ENCODE measurements at regions not wholly inside any gene's neighbourhood (a gene's known extent, or its start where the extent isn't known, plus 50 kb on each side); places are given as distances from the start of the nearest gene placed in this dataset.
A peak's percentile ranks its signal among the peaks of the same experiment; 100 is the strongest.
"Not testable (repeated sequence)": the region's sequence is repeated elsewhere in the genome, so short reads cannot be mapped to it uniquely, and the experiment has no call there.

DNA sequence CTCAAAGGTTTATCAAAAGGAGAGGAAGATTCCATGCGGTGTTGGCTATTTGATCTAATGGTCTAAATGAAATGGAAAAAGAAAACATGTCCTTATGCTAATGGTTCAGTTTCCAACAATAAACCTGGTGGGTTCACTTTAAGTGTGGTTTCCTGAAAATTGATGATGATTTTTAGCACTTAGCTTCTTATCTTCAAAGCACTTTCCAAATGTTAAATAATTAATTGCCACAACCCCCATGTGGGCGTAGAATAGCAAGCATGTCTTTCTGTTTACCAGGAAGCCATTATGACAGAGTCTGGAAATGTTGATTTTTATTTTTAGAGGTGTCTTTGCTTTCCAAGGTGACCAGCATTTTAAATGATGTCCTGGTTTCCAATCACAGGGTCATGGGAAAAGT lies 134.8 kb upstream of the SLC4A4 start:
- DNase-seq (ENCODE audit: low read depth in 2 of 3, low spot score in 2 of 3): no peak

DNA sequence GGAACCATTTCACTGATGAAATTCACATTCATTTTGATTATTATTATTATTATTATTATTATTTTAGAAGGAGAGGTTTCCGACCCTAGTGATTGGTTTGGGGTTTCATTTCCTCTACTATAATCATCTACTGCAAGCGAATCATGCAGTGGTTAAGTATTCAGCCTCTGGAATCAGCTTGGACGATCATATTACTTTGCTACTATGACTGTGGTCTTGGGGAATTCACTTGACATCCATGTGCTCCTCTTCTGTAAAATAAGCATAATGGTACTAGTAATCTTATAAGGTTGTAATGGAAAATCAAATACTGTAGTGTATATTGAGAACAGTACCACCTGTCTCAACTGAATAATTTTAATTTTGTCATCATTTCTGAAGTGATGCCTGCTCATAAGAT lies 132.1 kb upstream of the SLC4A4 start:
- DNase-seq (ENCODE audit: low read depth in 2 of 3, low spot score in 2 of 3): no peak

DNA sequence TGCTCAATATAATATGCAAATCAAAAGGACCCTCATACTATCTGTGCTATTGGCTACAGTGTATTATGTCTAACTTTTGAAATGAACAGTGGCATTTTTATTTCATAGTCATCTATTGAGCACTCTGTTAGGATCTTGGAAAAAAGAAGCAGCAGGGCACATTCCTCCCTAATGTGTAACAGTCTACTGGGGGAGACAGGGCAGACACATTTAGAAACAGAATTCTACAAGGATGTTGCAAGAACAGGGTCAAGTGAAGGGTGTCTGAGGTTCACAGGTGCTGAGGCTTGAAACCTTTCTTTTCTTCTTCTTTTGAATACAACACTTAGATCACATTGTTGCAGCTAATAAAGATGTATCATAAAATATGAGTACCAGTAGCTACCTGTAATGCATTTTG lies 129.7 kb upstream of the SLC4A4 start:
- no peak for DNase-seq (ENCODE audit: low read depth in 2 of 3, low spot score in 2 of 3)

DNA sequence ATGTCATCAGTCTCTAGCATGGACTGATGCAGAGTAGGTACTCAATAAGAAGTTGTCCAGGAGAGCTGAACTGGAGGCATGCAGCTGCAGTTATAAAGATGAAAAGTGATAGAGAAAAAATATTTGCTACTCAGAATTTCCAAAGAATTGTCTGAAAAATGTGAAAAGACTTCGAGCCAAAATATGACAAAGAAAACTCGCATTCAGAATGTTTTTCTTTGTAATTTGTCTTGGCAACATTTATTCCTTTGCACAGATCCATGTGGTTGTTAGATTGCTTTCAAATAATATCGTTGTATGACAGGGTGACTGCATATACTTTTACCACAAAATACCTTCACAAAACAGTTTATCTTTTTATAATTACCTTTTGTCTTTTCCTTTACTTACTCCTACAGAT lies 128.0 kb upstream of the SLC4A4 start:
- no peak for DNase-seq (ENCODE audit: low read depth in 2 of 3, low spot score in 2 of 3)

DNA sequence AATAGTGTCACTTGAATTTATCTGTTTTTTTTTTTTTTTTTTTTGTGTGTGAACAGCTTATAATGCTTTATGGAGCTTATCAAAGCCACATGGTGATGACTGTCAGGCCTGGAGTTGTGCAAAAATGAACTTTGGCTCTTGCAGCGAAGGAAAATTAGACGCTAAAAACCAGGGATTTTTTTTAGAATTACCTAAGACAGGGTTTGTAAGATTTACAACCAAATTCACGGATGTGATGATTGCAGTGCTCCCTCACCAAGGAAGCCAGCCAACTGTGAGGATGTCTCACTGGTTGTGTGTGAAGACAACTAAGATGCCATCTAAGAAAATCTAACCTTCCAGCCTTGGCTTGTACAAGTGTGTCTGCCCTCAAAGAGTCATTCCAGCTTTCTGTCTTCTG lies 127.1 kb upstream of the SLC4A4 start:
- DNase-seq (ENCODE audit: low read depth in 2 of 3, low spot score in 2 of 3): no peak

DNA sequence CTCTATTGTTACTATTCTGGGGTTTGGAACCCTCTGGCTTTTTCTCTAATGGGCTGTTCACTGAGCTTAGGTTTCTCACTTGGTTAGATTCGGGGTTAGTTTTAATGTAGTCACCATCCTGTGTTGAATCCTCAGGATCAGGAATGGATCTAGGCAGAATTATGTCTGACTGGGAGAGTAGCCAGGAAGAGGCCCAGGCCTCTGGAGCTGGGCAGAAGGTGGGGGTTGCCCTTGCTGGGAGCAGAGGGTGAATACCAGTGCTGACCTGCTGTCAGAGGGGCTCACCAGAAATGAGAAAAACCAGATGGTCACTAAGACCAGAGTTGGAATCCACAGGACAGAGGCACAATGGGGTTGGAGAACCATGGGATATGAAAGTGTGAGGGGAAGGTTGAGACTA lies 126.6 kb upstream of the SLC4A4 start:
- no peak for DNase-seq (ENCODE audit: low read depth in 2 of 3, low spot score in 2 of 3)

DNA sequence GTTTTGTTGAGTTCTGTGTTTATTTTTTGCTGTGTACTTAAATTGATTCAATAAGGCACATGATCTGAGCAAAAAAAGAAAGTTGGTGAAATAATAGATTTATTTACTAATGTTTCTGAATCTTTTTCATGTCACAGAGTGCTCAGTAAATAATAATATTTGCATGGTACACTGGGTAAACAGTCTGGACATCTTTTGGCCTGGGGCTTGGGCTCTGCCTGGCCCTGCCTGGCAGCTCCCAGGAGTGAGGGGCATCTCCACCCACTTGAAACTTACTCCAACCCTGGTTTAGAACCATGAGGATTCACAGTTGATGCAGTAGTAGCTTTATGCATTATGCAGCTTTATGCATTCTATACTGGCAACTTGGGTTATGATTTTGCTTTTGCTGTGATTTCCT lies 124.2 kb upstream of the SLC4A4 start:
- DNase-seq (ENCODE audit: low read depth in 2 of 3, low spot score in 2 of 3): no peak

DNA sequence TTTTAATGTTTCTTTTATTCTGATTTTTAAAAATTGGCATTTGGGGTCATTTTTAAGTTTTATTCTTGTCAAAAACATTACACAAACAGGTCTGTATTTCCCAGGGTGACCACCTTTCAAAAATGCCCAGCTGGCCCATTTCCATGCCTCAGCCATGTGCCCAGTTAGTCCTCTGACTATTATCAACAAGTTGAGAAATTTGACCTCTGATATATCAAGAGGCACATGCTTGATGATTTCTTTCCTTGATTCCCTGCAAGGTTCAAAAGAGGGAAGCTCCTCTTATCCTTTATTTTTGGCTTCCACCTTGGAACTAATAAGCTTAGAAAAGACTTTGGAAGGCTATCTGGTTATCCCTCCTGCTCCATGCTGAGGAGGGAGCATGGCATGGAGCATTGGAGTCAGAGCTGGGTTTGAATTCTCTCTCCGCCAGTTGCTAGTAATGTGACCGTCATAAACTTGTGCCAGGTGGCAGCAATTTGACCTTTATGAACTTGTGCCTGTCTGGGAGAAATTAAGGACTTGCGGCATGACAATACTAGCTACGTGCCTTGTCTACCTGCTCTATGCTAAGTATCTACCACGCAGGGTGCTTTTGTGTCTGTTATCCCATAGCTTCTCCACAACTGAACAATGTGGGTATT lies 122.4 kb upstream of the SLC4A4 start:
- no peak for DNase-seq (ENCODE audit: low read depth in 2 of 3, low spot score in 2 of 3)

DNA sequence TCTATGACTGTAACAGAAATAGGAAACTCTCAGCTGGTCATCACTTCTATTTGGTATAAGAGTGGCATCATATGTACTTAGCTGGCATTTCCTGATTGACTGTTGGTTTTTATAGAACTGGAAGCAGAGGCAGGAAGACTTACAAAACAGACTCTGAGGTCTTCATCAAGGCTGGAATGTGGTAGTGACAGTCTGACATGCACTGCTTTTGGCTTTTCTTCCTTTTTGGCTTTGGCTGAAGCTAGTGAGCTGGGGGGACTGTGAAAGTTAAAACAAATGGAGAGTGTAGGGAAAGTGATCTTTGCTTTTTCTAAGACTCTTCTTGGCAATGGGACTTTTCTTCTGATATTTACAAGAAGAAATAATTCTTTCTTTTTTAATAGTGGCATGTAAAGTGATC lies 121.1 kb upstream of the SLC4A4 start:
- no peak for DNase-seq (ENCODE audit: low read depth in 2 of 3, low spot score in 2 of 3)

DNA sequence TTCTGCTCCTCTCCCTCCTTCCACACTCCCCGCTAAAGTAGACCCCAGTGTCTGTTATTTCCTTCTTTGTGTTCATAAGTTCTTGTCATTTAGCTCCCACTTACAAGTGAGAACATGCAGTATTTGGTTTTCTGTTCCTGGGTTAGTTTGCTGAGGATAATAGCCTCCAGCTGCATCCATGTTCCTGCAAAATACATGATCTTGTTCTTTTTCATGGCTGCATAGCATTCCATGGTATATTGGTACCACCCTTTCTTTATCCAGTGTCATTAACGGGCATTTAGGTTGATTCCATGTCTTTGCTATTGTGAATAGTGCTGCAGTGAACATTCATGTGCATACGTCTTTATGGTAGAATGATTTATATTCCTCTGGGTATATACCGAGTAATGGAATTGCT lies 118.0 kb upstream of the SLC4A4 start:
- DNase-seq (ENCODE audit: low read depth in 2 of 3, low spot score in 2 of 3): not testable (repeated sequence)

DNA sequence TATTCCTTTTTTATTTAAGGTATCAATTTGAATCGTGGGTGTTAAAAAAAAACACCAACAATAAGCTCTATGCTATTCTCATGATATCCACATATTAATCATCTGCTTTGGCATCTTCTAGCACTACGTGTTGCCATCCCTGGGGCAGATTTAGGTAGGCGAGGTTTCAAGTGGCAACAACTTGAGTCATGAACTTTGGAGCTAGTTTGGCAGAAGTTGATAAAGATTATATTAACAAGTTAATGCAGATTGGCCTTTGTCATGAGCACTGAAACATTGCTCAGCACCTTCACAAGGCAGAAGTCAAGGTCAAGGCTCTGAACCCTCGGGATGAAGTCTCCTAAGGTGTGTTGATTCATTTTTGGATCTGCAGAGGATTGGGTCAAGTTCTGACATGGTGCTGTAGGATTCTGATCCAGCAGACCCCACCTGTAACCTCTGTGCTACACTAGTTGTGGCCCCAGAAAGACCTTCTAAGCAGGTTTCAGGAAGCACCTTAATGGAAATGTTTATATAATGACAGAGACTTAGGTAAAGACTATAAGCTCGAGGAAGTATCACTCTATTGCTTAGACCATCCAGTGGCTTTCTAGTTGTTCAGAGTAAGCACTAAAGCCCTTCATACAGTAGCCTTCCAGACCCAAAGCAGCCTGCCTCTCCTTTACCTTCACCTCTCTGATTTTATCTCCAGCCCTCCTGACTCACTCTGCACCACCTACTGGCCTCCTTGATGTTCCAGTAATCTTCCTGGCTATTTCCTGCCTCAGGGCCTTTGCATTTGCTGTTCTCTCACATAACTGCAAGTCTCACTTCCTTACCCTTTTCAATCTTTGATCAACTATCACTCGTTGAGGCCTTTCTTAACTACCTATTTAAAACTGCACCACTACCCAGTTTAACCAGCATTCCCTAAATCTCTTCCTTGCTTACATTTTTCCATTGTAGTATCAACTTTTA lies 117.0 kb upstream of the SLC4A4 start:
- no peak for DNase-seq (ENCODE audit: low read depth in 2 of 3, low spot score in 2 of 3)

DNA sequence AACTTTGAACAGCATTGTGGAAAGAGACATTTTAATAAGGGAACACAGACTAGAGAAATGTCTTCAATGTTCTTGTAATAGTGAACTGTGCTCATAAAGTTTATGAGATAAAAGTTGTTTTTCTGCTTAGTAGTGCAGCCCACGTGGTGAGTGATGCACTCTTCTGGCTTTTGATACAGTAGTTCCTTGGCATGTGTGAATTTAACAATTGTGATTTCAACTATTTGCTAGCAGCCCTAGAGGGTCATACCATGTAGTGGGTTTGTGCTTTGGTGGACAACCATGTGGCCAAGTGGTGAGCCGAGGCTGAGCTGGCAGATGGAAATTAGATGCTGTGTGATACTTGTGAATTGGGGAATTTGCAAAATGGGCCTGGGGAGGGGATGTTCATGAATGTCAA lies 116.2 kb upstream of the SLC4A4 start:
- DNase-seq (ENCODE audit: low read depth in 2 of 3, low spot score in 2 of 3): no peak

DNA sequence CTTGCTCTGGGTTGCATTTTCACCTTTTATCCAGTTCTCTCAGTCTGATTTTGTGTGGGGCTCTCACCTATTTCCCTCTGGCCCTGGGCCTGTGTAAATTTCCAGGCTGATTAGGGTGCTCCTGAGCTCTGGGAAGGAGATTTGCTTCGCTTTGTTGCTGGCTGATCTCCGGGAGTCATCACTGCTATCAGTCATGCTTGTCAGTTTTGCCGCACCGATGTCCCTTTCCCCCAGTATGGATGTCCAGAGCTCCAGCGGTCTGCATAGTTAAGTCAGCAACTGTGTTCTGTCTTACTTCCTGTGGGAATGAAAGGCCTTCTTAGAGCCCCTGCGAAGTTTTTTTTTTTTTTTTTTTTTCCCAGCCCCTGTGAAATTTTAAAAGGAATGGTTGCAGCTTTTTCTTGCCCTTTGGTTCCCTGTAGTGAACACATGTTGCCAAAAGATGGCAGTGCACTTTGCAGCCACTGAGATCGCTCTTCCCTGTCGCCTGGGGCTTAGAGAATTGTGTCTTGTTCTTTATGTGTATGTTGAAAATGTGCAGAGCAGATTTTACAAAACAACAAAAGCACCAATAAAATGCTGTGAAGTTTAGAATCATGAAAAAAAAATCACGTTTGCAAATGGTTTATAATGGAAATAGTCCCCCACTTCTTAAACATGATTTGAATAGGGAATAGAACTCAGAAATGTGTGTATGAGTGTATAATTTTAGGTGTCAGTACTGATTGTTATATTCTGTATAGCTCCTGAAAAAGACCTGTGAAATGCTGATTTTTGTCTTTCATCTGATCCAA lies 109.1 kb upstream of the SLC4A4 start:
- DNase-seq (ENCODE audit: low read depth in 2 of 3, low spot score in 2 of 3): peak in 2 of 3 donors; percentile 12 to 42

DNA sequence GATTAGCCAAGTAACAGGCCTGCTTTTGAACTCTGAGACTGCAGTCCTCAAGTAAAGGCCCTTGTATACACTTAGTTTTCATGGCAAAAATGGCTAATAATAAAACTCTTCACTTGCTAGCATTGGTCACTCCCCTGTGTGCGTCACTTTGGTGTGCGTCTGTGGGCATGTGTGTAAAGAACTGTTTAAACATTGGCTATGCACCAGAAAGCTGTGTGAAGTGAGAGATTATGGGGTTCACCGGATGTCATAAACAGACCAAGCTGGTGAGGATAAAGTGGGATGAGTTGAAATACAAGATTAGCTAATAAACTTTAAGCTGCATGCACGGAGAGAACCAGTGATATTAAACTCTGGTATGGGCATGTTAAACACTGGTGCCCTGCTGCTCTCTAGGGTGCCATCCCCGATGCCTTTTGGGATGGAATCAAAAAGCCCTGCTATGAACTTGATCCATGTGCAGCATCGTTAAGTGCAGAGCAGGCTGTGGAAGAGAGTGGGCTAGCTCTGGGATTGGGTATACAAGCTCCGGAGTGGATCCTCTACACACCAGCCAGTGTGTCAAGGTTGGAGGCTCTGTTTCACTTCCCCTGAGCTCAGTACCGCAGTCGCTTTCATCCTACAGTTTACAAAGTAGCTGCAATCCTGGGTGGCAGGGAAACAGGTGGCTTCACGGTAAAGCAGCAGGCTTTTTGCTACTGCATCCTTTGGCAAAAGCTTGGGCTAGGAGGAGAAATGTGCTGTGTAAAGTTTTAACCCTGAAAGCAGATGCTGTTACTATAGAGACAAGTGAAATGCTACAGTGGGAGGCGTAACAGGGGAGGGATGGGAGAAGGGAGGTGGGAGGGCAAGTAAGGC lies 108.3 kb upstream of the SLC4A4 start:
- DNase-seq (ENCODE audit: low read depth in 2 of 3, low spot score in 2 of 3): no peak

DNA sequence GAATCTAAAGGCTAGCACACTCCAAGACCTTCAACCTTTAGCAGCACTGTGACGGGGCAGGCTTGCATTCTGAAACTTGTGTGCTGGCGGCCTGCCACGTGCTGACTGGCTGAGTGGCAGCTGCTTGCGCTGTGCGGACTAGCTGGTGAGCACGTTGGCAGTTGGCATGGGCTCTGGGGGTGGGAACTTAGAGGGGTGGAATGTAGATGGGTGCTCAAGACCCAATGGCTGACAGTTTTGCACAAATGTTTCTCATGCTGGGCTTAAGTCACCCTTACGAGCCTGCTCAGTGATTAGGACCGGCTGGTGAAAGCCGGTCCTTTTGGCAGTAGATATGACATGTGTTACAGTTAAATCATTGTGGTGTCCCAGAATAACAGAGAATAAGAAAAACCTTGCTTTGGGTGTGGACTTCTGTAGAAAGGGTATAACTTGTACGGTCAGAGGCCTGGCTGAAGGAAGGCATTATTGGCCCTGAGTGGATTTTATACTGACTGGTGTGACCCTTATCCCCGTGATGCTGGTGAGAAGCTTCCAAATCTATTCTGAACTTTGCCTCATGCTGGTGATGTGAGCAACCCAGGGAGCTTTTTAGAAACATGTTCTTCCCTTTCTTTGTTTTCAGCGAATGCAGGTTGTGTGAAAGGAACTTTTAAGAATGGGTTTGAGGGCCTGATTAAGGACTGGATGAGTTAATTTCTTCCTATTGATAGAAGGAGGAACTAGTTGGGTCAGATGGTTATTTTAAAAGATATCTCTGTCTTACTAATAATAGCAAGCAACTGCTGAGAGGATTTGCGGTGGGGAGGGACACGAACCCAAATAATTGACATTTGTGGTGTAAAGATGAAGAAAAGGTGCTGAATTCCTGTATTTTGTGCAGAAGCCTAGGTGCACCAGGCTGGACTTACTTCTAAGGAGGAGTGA lies 107.4 kb upstream of the SLC4A4 start:
- DNase-seq (ENCODE audit: low read depth in 2 of 3, low spot score in 2 of 3): no peak

DNA sequence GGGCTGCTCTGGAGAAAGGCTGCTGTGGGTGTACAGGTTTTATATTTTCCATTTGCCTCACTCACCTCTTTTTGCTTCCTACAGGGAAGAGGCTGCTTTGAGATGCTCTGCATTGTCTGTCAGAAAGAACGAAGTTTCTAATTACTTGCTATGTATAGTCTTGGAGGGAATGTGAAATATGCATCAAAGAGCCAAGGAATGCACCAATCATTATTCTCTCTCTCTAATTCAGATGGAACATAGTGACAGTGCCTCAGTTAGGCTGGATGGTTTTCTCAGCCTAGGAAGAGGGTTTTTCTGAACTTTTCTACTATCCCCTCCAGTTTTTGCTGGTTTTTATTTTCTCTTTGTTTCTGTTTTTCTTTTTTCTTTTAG lies 106.8 kb upstream of the SLC4A4 start:
- no peak for DNase-seq (ENCODE audit: low read depth in 2 of 3, low spot score in 2 of 3)

DNA sequence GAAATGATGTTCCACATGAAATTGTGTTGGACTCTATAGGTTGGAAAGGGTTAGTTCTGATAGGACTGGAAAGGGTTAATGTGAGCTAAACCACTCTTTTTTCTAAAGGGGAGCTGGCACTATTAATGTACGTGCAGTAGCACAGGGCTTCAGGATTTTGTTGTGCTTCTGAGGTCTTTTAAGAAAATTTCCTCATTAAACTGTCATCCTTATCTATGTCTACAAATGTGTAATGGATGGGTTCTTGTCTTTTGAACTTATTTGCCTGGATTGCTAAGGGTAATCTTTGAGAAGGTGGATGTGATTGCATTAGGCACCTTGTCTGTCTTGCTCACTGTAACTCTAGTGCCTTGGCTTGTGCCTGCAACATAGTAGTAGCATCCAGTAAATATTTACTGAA lies 106.0 kb upstream of the SLC4A4 start:
- no peak for DNase-seq (ENCODE audit: low read depth in 2 of 3, low spot score in 2 of 3)

DNA sequence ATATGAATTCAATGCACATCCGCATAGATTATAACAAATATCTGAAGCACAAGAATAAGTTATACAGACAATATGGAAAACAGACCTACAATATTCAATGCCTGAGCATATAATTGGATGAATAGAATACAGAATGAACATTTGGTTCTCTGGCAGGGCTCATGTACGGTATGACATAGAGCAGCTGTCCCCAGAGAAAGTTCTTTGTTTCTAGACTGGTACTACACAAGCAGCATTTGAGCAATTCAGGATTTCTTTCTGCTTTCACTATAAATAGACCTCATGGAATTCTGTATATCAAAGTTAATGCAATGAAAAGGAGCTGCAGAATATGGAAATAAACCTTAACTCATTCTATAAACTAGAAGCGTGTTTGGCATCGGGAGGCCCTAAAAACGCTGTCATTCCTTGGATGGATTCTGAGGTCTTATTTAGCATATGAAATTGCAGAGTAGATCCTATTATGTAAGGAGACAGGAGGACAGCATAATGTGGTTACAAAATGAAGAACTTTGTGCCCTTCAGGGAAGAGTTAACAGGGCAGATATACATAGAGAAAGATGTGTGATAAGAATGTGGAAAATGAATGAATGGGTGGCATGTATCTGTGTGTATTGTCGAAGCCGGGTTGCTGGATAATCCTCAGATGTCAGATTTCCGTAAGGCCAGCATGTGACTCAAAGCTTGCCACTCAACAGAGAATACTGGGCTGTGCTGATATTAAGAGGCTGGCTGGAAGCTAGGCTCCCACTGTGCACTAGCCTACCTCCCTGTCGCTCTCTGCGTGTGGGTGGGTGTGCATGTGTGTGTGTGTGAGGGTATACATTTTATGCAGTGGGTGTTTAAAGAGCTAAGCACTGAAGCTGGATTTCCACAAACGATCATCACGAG lies 103.3 kb upstream of the SLC4A4 start:
- no peak for DNase-seq (ENCODE audit: low read depth in 2 of 3, low spot score in 2 of 3)

DNA sequence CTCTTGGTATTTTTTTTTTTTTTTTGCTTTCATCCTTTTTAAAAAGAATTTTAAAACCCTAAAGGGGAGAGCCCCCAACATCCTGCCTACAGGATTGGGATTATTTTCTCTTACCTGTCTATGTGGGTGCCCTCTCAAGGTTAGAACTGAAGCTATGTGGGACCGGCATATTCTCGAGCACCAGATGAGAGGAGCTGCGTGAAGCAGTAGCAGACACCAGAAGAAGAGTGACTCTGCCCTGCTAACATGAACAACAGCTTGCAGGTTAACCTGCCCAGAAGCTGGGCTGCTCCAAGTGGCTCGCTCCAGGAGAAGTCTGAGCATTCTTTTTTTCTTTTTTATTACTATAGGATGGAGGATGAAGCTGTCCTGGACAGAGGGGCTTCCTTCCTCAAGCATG lies 102.6 kb upstream of the SLC4A4 start:
- DNase-seq (ENCODE audit: low read depth in 2 of 3, low spot score in 2 of 3): no peak

Measured in hematopoietic multipotent progenitor cell (in vitro differentiated cells).